Midbrain (tissue), 1 donor: ENCODE measurements at regions not wholly inside any gene's neighbourhood (a gene's known extent, or its start where the extent isn't known, plus 50 kb on each side); places are given as distances from the start of the nearest gene placed in this dataset.

ENCODE experiments used
- DNase-seq: peaks from one replicate; lab custom pipeline; 2025; lab: John Stamatoyannopoulos, UW

DNA sequence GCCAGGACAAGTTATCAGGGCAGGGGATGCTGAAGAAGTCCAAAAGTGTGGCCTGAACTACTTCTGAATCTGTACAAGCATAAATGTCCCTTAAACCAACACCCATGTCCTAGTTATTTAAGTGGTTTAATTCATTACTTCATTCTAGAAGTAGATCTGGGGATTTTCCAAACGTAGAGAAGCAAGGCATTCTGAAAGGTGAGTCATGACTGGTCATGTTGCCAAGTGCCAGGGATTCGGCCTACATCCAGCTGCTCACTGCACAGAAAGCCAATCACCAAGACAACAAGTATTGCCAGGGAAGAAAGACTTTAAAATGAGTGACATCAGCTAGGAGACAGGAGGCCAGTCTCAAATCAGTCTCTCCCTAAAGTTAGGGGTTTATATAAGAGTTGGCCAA lies 396.6 kb downstream of the GABRB3 start:
- no peak for DNase-seq

DNA sequence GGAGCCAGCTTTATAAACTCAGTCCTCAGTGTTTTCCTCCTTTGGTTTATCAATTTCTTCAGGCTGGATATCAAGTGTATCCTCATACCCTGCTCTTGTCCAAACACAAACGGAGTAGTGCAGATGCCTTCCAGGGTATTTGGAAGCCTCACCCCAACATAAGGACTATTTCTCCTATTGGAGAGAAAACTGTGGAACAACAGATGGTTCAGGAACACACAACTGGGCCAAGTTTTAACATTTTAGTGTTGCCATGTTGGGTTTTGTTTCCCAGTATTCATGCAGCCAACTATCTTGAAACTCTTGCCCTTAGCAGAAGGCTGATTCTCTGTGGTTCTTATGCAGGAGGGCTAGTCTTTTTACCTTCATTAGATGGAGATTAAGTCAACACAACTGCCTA lies 398.1 kb downstream of the GABRB3 start:
- DNase-seq = no peak

DNA sequence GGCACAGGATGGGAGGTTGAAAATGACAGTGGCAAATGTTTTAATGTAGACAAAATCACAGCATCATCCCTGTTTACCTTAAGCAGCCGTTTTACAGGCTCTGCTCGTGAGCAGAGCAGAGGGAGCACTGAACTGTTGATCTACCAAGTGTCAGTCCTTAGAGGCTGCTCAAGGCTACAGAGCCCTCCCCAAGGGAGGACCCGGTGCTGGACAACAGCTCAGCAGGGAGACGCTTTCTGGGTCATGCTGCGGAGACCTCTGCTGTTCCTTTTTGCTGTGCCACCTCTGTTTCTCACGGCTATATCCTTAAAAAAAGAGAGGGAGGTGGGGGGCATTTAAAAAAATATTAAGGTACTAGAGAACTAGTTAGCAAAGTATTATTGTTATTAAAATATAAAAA lies 400.2 kb downstream of the GABRB3 start:
- DNase-seq = no peak

DNA sequence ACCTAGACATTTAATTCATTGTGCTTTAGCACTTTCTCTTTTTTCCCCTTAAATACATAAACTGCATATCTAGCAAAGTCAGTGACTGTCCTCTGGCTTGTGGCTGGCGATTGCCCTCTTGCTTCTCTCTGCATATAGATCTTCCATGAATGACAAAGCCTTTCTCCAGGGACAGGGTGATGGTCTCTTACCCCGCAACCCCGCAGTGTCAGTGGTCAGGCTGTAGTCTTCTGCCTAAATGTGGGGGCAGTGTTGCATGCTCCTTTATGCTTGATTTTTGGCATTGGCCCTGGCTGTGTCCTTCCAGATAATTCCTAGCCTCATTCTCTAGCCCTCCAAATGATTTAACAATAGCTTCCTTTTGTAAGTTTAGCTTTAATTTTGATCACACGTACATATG lies 407.8 kb downstream of the GABRB3 start:
- no peak for DNase-seq

DNA sequence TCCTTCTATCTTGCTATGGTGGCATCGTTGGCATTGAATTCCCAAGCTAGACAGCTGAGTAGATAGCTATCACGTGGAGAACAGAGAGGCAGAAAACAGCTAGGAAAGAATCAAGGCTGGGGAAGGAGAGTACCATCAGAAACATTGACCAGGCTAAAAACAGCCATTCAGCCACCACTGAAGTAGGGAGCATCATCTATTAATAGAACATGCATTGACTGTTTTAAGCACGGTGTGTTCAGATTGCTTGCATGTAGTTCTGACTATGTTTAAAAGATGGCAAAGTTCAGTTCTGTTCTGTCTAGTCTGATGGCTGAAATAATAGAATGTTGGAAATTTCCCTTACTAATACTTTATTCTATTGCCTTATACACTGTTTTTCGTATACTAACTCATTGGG lies 413.0 kb downstream of the GABRB3 start:
- no peak for DNase-seq

DNA sequence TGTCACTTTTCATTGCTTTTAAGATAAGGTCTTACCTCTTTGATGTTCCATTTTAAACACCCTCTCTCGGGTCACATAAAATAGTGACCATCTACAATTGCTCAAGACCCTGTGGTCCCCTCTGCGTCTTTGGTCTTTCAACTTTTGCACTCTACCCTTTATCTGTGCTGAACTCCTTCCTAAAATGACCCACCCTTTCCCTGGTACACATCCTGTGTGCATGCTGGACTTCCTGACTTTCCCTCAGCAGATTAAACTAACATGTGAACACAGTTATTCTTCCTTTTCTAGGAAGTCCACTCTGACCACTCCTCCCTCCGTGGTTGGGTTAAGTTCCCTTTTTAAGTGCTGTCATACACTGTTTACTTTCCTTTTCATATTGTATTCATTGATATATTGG lies 414.2 kb downstream of the GABRB3 start:
- DNase-seq = no peak

DNA sequence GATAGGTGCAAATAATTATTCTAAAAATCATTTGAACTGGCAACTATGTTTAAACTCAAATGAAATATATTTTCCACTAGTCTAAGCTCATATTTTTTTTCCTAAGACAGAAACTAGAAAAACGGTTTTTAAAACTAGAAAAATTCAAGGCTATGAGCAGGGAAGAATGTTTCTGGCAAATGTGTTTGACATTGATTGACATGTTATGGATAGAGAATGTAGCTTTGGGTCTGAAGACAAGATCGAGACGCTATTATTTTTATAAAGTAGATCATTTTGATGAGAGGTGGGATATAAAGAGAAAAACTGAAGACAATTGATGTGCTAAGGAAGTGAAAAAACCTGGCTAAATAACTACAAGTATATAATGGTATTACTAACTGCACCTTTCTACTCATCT lies 415.2 kb downstream of the GABRB3 start:
- no peak for DNase-seq

DNA sequence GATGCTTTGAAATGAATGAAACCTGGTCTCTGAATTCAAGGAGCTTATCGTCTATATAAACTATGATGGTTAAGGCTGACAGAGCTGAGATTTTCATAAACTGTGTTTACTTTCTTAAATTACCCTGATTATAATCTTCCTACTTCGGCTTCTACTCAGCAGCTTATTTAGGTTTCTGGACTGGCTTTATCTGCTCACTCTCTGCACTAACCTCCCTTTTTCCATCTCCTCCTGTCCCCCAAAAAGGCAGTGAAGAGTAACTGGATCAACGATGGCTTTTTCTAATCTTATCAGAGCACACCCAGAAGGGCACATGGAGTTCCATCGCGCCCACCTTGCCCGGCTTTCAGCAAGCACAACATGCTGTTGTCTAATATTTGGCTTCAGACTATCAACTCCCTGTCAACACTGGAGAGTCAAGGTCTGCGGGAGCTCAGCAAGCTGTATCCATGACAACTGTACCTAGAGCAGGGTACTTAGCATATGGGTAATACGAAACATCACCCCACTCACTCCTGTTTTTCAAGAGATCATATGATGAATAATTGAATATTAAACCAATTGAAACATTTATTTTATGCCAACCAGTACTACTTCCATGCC lies 417.3 kb downstream of the GABRB3 start:
- DNase-seq = no peak

DNA sequence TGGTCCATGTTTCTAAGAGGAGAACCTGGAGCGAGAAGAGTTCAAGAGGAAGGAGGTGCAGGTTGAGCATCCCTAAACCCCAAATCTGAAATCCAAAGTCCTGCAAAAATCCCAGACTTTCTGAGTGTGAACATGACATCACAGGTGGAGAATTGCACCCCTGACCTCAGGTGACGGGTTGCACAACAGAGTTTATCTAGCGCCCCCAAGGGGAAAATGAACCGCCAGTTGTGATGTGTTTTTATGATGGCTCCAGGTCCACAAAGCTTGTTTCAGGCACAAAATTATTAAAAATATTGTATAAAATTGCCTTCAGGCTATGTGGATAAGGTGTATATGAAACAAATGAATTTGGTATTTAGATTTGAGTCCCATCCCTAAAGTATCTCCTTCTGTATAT lies 420.0 kb downstream of the GABRB3 start:
- DNase-seq = no peak

DNA sequence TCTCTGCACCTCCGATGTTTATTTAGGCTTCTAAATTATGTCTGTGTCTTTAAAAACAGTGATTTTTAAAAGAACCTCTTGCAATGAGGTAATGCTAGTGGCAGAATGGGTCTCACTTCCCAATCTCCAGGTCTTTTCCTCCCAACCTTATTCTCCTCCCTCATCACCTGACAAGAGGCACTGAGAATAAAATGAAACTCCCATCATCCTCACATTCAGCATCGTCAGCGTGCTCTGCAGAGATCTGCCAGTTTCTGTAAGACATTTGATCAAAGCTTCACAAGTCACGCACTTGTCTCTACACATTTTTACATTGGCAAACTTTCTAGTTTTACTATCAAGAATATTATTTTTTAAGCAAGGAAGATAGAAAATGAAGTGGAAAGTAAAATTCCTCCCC lies 420.5 kb downstream of the GABRB3 start:
- DNase-seq = no peak

DNA sequence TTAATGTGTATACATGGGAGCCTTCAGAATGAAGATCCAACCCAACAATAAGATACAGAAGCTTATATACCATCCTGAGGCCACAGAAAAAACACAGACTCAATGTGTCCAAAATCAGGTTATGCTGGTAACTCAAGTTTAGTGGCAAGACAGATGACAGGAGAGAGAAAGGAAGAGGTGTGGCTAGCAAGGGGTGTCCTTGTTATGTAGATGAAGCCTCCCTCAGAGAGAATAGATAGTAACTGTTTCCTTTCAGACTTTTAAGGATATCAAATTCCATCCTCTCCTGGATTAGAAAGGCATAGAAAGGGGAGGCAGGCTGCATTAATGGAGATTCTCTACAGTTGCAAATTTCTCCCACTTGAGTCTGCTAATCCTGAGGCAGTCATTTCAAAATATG lies 447.4 kb downstream of the GABRB3 start:
- DNase-seq = no peak

DNA sequence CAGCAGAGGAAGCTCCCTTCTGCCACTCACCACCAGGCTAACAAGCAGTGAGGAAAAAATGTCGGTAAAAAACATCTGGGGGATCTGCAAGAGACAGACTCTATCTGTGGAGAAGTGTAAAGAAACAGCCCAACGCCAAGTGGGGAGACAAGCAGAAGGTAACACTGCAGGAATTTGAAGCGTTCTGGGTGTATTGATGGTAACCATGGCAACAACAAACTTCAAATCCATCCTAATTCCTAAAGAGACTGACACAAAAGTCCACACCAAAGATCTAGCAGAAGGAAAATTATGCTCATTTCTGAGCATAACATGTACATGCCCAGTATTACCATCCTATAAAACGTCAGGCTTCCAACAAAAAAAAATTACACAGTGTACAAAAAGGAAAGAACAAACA lies 449.3 kb downstream of the GABRB3 start:
- DNase-seq = no peak

DNA sequence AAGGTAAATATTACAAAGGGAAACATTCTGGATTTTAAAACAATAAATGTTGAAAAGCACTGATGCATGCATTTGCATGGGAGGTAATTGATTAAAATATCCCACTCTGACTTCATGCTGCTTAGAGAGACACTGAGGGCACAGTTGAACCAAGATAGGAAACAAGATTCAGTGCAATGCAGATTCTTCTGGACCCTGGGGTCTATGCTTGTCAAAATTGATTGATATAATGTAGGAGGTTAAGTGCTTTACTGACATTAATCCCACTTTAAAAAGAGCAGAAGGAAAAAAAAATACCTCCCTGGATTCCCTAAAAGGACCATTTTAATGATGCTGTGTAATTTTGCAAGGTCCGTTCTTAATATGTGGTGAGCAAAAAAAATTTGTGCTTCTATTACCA lies 454.2 kb downstream of the GABRB3 start:
- no peak for DNase-seq

DNA sequence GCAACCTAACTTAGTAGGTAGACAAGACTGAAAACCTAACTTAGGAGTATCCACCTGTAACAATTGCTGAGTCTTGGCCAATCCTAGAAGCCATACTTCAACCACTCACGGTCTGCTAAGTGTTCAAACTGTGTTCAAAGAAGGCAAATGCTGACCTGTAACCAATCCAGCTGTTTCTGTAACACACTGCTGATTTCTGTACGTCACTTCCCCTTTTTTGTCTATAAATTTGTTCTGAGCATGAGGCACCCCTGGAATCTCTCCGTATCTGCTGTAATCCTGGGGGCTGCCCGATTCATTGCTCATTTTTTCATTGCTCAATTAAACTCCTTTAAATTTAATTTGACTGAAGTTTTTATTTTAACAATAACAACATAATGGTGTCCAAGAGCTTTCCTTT lies 451.4 kb upstream of the ATP10A start:
- DNase-seq = no peak

DNA sequence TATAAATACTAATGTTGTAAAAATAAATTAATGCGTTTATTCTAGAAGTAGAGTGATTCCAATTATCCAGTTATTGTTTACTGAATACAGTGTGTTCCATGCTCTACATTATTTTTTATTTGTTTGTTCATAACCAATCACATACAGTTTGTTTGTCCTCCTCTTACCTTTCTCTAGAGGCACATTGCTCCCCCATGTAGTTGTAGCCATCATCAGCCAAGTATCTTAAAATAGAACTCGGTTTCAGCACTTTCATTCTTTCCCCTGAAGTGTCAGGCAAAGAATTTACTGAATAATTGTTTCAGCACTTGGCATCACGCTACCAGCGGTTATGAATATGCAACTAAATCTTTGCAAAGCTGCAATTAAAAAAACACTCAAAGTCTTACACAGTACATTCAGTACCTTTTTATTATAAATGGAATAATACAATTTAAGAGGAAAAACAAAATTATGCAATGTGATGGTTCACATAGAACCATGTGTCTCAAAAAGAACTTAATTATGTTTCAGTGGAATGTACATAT lies 448.6 kb upstream of the ATP10A start:
- no peak for DNase-seq

DNA sequence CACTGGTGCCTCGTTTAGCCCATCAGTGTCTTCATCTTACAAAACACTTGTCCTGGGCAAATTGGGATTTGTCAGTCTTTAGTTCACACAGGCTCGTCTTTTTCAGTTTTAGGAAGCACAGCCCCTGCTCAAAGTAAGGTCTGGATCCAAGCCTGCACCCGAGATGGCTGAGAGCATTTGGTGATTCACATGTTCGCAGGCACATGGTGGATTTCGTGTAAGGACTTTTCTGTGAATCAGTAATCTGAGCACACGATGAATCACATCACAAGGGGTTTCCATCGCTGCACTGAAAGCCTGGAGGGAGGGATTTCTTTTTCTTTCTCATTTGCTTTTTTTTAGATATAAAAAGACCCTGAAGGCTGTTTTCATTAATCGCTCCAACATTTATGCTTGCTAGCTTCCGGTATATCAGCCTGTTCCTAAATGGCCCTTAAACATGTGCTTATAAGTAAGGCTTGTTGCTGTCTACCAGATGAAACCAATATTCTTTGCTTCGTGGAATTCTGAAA lies 435.6 kb upstream of the ATP10A start:
- no peak for DNase-seq

DNA sequence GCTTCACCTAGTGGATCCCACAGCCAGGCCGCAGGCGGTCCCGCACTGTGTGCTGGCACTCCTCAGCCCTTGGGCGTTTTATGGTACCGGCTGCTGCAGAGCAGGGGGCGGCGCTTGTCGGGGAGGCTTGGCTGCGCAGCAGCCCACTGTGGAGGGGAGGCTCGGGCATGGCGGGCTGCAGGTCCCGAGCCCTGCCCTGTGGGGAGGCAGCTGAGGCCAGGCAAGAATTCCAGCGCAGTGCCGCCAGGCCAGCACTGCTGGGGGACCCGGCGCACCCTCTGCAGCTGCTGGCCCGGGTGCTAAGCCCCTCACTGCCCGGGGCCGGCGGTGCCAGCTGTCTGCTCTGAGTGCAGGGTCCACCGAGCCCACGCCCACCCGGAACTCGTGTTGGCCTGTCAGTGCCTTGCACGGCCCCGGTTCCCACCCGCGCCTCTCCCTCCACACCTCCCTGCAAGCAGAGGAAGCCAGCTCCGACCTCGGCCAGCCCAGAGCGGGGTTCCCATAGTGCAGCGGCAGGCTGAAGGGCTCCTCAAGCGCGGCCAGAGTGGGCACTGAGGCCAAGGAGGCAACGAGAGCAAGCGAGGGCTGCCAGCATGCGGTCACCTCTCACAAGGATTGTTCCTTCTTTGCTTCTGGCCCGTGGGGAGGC lies 435.0 kb upstream of the ATP10A start:
- DNase-seq = no peak

DNA sequence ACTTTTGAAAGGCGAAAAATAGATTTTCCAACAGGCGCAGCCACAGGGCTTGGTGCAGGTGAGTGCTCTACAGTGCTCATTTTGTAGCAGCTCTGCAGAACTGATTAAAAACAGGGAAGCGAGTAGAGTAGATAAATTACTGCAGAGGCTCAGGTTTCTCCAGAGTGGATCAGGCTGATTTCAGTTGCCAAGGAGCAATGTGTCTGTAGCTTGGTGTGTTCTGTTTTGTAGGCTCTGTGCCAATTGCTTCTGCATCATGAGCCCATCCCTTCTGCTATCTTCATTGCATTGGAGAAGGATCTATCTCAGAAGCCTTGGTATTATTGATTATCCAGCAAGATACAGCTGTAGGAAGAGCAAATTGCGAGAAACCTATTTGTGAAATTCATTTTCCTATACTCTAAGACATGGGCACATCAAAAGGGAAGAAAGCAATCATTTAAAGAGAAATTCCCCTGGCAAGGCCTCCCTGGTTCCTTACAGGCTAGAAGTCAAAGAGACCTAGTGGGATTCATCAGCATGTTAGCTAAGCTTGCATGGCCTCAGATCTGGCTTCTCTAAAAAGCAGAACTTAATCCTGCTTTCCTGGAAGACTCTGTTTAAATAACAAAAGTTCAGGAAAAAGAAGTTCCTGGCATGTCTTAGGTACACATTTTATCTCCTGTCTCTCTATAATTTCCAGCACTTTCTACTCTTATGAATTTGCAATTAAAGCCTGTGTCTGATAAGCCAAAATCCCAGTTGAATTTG lies 432.4 kb upstream of the ATP10A start:
- no peak for DNase-seq

DNA sequence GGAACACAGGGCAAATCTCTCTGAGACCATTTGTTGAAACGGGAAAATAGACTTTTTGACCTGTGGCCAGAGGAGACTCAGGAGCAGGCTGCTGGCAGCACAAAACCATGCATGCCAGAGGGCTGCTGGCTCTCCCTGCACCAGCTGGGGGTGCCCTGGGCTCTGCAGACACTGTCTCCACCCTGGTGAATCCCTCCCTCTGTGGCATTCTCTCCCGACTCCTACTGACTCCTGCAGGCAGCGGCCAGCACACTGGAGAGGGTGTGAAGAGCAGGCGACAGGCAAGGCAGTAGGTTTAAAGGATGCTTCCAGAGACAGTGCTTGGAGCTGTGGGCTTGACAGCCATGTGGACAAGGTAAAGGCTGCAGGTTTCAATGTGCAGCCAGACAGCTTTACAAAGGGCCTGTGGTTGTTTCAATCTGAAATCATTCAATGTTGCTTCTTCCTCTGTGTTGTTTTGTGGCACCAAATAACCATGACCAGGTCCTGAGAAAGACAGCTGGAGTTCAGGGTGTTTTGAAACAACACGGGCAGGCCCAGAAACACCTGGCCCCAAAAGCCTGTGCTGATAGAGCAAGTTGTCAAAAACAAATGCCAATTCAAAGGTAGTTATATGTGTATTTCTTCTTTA lies 431.0 kb upstream of the ATP10A start:
- no peak for DNase-seq

DNA sequence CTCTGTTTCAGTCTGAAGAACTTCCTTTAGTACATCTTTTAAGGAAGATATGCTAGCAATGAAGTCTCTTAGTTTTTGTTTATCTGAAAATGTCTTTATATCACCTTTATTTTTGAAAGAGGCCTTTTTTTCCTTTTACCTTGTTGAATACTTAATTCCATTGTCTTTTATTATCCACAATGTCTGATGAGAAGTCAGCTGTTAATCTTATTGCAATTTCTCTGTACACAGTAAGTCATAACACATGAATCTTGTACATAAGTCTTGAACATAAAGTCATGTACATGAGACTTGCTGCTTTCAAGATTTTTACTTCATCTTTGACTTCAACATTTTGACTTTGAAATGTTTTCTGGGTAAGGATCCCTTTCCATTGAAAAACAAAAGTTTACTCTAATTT lies 424.3 kb upstream of the ATP10A start:
- no peak for DNase-seq

DNA sequence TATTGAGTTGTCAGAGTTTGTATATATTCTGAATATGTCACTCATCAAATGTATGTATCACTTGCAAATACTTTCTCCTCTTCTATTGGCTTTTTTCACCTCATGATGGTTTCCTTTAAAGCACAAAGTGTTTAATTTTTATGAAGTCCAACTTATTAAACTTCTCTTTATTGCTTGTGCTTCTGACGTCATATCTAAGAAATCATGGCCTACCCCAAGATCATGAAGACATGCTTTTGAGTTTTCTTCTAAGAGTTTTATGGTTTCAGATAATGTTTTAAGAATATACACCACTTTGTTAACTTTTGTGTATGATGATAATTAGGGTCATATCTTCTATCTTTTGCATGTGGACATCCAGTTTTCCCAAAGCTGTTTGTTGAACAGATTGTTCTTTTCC lies 417.2 kb upstream of the ATP10A start:
- DNase-seq = no peak

DNA sequence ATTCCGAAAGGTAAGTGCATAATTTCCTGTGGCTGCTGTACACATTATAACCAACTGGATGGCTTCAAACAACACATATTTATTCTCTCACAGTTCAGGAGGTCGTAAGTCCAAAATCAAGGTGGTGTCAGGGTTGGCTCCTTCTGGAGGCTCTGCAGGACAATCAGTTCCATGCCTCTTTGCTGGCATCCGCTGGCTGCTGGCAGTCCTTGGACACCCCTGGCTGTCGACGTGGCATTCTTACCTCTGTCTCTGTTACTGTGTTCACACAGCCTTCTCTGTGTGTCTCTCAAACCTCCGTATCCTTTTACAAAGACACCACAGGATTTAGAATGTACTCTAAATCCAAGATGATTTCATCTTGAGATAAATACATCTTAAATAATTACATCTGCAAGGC lies 398.8 kb upstream of the ATP10A start:
- DNase-seq = no peak

DNA sequence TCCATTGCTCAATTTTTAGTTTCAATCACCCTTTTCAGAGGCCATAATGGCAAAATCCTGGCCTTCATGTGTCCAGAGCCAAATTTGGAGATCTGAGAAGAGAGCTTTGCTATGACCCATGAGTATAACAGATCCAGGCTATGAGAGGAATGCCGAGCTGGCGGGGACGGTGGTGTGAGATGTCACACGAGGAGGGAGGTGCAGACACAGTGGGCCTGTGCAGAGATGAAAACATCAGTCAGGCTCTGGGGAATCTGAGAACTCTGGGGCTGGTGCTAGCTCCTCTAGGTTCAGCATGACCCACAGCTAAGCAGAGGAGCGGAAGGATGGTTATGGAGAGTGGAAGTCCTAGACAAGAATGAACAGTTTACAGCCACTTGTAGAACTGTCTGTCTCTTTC lies 398.3 kb upstream of the ATP10A start:
- DNase-seq = no peak
